ENCODE measurements at regions not wholly inside any gene's neighbourhood (a gene's known extent, or its start where the extent isn't known, plus 50 kb on each side); places are given as distances from the start of the nearest gene placed in this dataset.

DNA sequence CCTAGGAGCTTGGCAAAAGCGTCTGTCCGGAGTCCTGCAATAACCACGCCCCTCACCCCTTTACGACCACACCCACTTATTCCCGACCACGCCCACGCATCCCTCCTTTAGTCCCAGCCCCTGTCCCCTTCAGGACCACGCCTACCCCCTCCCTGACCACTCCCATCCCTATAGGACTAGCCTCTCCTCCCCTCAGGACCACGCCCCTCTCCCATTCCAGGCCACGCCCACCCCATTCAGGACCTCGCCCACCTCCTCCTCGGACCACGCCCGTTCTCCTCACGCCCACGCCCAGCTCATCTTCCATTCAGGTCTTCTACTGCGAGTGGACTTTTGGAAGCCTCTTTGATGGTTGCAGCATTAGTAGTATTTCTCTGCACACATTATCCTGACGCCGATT lies 131.2 kb upstream of the STX18 start:
- peak overlapping the region; percentile 12 for H3K4me3 ChIP-seq (ENCODE audit: low read depth, low read length)
- H3K9me3 ChIP-seq (ENCODE audit: control insufficient read depth, insufficient read depth, low read length), result no peaks in the 10 kb centered on the region
- H3K4me1 ChIP-seq (ENCODE audit: control insufficient read depth, insufficient read depth, low read length), result peaks cover 32% of the 10 kb centered on the region
- peaks cover 16% of the 10 kb centered on the region for H3K27me3 ChIP-seq (ENCODE audit: control insufficient read depth, insufficient read depth, low read length)
- no peak overlapping the region for H3K9ac ChIP-seq (ENCODE audit: low read depth, low read length)
- H3K36me3 ChIP-seq (ENCODE audit: control insufficient read depth, insufficient read depth, low read length), result no peaks in the 10 kb centered on the region

DNA sequence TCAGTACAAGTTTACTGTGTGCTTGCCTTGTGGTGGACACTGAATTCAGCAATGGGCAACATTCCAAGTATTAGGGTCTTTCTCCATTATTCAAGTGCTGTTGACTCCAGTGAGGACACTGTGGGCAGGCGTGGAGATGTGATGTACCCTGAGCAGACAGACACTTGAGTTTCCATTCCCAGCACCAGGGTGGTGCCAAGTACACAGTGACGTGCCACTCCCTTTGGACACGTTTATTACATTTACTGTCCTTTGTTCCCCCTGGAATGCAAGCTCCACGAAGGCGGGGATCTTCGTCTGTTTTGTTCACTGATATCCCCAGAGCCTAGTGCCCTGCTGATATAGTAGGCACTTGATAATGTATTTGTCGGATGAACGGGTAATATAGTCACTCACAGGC lies 130.6 kb upstream of the STX18 start:
- peaks cover 13% of the 10 kb centered on the region for H3K27me3 ChIP-seq (ENCODE audit: control insufficient read depth, insufficient read depth, low read length)
- no peaks in the 10 kb centered on the region for H3K9me3 ChIP-seq (ENCODE audit: control insufficient read depth, insufficient read depth, low read length)
- no peaks in the 10 kb centered on the region for H3K36me3 ChIP-seq (ENCODE audit: control insufficient read depth, insufficient read depth, low read length)
- no peak overlapping the region for H3K9ac ChIP-seq (ENCODE audit: low read depth, low read length)
- H3K4me1 ChIP-seq (ENCODE audit: control insufficient read depth, insufficient read depth, low read length), result peaks cover 30% of the 10 kb centered on the region
- H3K4me3 ChIP-seq (ENCODE audit: low read depth, low read length), result no peak overlapping the region

DNA sequence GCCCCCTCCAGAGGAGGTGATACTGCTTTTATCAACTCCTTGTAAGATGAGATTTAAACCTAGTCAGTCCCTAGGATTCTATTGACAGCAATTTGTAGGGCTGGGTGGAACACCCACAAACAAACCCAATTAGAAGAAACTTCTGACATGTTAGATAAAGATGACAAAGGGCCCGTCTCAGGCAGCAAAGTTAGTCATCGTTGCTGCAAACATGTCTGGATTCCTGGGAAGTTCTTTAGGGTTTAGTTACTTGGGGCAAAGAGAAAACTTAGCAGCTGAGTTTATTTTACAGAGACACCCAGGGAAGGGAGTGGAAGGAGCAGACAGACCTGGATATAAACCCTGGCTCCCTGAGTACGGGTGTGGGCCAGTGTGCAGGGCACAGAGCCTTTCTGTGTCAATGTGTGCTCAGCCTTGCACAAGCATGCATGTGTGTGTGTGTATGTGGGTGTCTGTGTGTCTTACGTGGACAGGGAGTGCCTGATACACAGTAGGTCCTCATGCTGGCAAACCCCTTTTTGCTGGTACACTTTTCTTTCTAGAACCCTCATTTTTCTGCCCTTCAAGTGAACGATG lies 130.0 kb upstream of the STX18 start:
- Histone ChIP-seq H3K4me1 (ENCODE audit: control insufficient read depth, insufficient read depth, low read length) (peaks cover 28% of the 10 kb centered on the region), H3K9ac (ENCODE audit: low read depth, low read length) (no peak overlapping the region), H3K4me3 (ENCODE audit: low read depth, low read length) (no peak overlapping the region), H3K27me3 (ENCODE audit: control insufficient read depth, insufficient read depth, low read length) (peaks cover 11% of the 10 kb centered on the region), H3K36me3 (ENCODE audit: control insufficient read depth, insufficient read depth, low read length) (no peaks in the 10 kb centered on the region), H3K9me3 (ENCODE audit: control insufficient read depth, insufficient read depth, low read length) (no peaks in the 10 kb centered on the region)

DNA sequence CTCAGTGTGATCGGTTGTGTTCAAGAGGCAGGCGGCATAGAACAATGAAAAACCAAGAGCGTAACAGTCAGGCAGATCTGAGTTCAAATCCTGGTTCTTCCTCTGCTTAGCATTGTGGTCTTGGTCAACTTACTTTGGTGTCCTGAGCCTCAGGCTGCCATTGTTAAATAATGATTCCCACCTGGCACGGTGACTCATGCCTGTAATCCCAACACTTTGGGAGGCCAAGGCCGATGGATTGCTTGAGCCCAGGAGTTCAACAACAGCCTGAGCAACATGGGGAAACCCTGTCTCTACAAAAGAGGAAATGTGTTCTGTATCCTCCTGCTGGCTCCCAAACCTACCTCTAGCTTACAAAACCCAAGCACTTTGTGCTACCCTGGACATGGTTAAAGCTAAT lies 129.0 kb upstream of the STX18 start:
- peaks cover 6% of the 10 kb centered on the region for H3K27me3 ChIP-seq (ENCODE audit: control insufficient read depth, insufficient read depth, low read length)

DNA sequence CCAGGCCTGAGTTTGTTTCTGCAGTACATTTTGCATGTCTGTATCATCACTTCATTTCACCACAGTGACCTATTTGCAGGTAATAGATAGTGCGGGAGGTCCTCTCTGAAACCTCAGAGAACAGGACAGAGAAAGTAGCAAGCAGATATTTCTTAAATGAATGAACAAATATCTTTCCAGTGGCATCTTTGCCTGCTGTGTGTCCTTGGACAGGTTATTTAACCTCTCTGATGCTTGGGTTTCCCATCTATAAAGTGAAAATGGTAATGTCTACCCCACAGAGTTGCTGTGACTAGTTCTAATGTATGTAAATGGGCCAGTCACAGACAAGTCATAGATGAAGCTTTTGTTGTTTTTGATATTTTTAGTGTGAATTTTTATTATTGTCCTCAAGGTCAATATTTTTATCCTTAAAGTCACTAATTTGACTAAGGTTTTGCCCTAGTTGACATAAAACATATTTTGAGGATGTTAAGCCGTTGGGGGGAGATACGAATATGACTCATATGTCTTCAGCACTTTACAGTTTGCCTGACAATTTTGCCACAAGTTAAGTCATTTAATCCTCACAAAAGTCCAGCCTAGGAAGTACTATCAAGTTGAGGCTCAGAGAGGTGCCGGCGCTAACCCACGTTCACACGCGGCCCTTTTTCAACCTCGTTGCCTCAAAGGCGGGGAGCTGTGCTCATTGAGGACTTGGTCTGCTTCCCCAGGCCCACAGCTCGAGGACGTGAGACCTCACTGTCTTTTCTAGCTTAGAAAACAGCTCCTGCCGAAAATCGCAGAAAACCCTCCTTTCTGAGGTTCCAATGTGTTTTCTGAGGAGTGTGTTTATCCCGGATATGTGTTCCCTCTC lies 126.7 kb upstream of the STX18 start:
- Histone ChIP-seq H3K9me3 (ENCODE audit: control insufficient read depth, insufficient read depth, low read length) (no peaks in the 10 kb centered on the region), H3K36me3 (ENCODE audit: control insufficient read depth, insufficient read depth, low read length) (no peaks in the 10 kb centered on the region), H3K9ac (ENCODE audit: low read depth, low read length) (peak overlapping the region; percentile 76), H3K27me3 (ENCODE audit: control insufficient read depth, insufficient read depth, low read length) (peaks cover 6% of the 10 kb centered on the region), H3K4me3 (ENCODE audit: low read depth, low read length) (peak overlapping the region; percentile 52), H3K4me1 (ENCODE audit: control insufficient read depth, insufficient read depth, low read length) (peaks cover 45% of the 10 kb centered on the region)

More for the DNA sequence above, 129.0 kb upstream of the STX18 start:
- Histone ChIP-seq H3K4me1 (ENCODE audit: control insufficient read depth, insufficient read depth, low read length) (peaks cover 37% of the 10 kb centered on the region), H3K4me3 (ENCODE audit: low read depth, low read length) (no peak overlapping the region), H3K9ac (ENCODE audit: low read depth, low read length) (no peak overlapping the region), H3K9me3 (ENCODE audit: control insufficient read depth, insufficient read depth, low read length) (no peaks in the 10 kb centered on the region), H3K36me3 (ENCODE audit: control insufficient read depth, insufficient read depth, low read length) (no peaks in the 10 kb centered on the region)

DNA sequence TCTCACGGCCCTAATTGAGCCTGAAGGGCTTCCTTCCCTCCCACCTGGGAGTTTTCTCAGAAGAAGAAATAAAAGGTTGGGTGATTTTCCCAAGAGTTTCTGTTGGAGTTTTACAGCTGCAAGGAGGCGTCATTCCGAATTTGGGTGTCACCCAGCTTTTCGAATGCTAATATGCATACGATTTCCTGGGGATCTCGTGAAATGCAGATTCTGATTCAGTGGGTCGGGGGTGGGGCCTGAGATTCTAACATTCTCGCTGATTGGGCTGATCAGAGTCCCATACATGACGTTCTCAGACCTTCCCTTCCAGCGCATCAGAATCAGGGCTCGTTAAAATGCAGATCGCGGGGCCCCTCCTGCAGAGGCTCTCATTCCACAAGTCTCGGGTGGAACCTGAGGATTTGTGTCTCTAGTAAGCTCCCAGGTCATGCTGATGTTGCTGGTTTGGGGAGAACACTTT lies 125.8 kb upstream of the STX18 start:
- H3K4me3 ChIP-seq (ENCODE audit: low read depth, low read length), result peak overlapping the region; percentile 52
- no peaks in the 10 kb centered on the region for H3K36me3 ChIP-seq (ENCODE audit: control insufficient read depth, insufficient read depth, low read length)
- H3K4me1 ChIP-seq (ENCODE audit: control insufficient read depth, insufficient read depth, low read length), result peaks cover 39% of the 10 kb centered on the region
- H3K9me3 ChIP-seq (ENCODE audit: control insufficient read depth, insufficient read depth, low read length), result no peaks in the 10 kb centered on the region
- H3K27me3 ChIP-seq (ENCODE audit: control insufficient read depth, insufficient read depth, low read length), result peaks cover 6% of the 10 kb centered on the region
- peak overlapping the region; percentile 76 for H3K9ac ChIP-seq (ENCODE audit: low read depth, low read length)

DNA sequence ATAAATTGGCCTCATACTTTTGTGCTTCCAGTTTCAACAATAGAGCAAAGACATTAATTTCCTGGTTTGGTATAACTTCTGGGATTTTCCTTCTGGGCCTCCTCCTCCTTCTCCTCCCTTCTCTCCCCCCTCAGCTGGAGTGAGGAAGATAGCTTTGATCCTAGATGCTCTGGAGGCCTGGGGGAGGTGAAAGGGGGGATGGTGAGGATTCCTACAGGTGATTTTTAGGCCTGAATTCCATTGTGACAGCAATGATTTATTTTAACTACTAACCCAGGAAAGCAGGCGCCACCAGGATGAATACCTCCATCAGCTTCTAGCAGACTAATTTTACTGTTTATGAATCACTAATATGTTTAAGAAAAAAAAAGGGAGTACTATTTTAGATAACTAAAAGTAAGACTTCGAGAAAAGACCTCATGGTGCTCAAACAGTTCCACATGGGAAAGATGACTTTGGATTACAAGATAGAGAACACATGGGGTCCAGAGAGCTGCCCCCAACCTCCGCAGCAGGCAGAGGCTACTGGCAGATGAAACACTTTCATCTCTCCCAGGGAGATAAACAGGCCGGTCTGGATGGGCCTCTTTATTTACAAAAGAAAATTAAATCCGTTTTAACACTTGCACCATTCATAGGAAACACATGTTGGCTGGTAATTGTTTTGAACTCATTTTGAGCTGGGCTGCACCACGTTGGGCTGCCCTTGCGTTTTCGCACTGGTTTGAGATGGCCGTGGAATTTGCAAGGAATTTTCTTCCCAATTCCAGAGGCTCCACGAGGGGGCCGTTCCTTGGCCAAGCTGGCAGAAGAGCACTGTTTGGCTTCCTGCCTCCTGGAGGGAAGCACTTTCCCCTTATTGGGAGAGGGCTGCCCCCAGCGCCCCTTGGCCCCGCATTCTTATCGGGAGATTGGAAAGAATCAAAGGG lies 125.1 kb upstream of the STX18 start:
- H3K4me3 ChIP-seq (ENCODE audit: low read depth, low read length), result peak overlapping the region; percentile 18
- no peaks in the 10 kb centered on the region for H3K36me3 ChIP-seq (ENCODE audit: control insufficient read depth, insufficient read depth, low read length)
- peaks cover under 1% of the 10 kb centered on the region for H3K27me3 ChIP-seq (ENCODE audit: control insufficient read depth, insufficient read depth, low read length)
- H3K9me3 ChIP-seq (ENCODE audit: control insufficient read depth, insufficient read depth, low read length), result no peaks in the 10 kb centered on the region
- no peak overlapping the region for H3K9ac ChIP-seq (ENCODE audit: low read depth, low read length)
- H3K4me1 ChIP-seq (ENCODE audit: control insufficient read depth, insufficient read depth, low read length), result peaks cover 35% of the 10 kb centered on the region

DNA sequence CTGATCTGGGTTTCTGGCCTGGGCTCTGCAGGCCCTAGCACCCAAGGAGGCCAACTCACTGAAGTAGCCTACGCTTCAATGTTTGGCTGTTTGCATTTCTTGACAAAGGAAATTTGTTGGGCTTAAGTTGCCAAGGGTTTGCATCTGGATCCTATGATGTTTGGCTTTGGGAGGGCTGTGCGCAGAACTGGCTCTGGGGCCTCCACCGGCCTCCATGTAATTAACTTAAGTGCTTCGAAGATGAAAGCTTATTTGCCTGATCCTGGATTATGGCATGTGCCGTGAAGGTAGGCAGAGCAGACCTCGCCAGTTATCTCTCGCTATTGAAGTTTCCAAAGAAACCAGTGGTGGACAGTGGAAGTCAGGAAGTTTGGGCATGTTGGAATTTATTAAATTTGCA lies 124.3 kb upstream of the STX18 start:
- peak overlapping the region; percentile 42 for H3K9ac ChIP-seq (ENCODE audit: low read depth, low read length)
- no peaks in the 10 kb centered on the region for H3K27me3 ChIP-seq (ENCODE audit: control insufficient read depth, insufficient read depth, low read length)
- H3K4me3 ChIP-seq (ENCODE audit: low read depth, low read length), result no peak overlapping the region
- H3K4me1 ChIP-seq (ENCODE audit: control insufficient read depth, insufficient read depth, low read length), result peaks cover 35% of the 10 kb centered on the region
- H3K36me3 ChIP-seq (ENCODE audit: control insufficient read depth, insufficient read depth, low read length), result no peaks in the 10 kb centered on the region
- H3K9me3 ChIP-seq (ENCODE audit: control insufficient read depth, insufficient read depth, low read length), result no peaks in the 10 kb centered on the region

DNA sequence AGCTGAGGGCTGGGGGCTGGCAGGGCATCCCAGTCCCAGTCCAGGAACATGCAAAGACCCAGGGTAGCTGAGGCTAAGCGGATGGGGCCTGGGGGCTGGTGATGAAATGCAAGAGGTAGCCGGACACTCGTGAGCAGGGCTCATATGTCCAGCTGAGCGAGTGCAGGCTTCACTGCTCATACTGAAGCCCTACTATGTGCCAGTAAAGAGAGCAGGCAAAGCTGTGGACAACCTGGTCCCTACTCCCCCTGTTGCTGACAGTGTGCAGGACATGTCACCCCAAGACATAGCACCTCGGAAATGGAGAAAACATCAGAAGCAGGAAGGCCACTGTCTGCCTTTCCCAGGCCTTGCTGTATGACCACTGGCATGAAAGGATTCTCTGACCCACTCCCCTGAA lies 122.4 kb upstream of the STX18 start:
- Histone ChIP-seq H3K27me3 (ENCODE audit: control insufficient read depth, insufficient read depth, low read length) (no peaks in the 10 kb centered on the region), H3K4me3 (ENCODE audit: low read depth, low read length) (no peak overlapping the region), H3K9me3 (ENCODE audit: control insufficient read depth, insufficient read depth, low read length) (no peaks in the 10 kb centered on the region), H3K9ac (ENCODE audit: low read depth, low read length) (no peak overlapping the region), H3K4me1 (ENCODE audit: control insufficient read depth, insufficient read depth, low read length) (peaks cover 32% of the 10 kb centered on the region), H3K36me3 (ENCODE audit: control insufficient read depth, insufficient read depth, low read length) (no peaks in the 10 kb centered on the region)

DNA sequence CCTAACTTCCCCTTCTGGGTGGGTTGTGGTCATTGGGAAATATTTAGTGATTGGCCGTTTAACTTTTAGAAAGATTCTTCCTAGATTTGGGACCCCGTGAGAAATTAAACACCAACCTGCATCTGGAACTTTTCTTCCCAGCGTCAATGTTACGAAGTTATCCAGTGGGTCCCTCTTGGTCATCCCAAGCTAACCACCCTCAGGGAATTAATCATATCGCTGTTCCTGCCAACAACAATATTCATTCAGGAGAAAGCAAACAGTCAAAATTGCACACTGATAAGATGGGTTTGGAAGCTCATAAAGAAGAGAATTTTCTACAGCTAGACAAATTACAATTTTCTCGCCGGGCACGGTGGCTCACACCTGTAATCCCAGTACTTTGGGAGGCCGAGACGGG lies 121.2 kb upstream of the STX18 start:
- H3K4me3 ChIP-seq (ENCODE audit: low read depth, low read length), result no peak overlapping the region
- H3K9me3 ChIP-seq (ENCODE audit: control insufficient read depth, insufficient read depth, low read length), result no peaks in the 10 kb centered on the region
- H3K27me3 ChIP-seq (ENCODE audit: control insufficient read depth, insufficient read depth, low read length), result no peaks in the 10 kb centered on the region
- H3K36me3 ChIP-seq (ENCODE audit: control insufficient read depth, insufficient read depth, low read length), result no peaks in the 10 kb centered on the region
- H3K9ac ChIP-seq (ENCODE audit: low read depth, low read length), result no peak overlapping the region
- peaks cover 21% of the 10 kb centered on the region for H3K4me1 ChIP-seq (ENCODE audit: control insufficient read depth, insufficient read depth, low read length)

DNA sequence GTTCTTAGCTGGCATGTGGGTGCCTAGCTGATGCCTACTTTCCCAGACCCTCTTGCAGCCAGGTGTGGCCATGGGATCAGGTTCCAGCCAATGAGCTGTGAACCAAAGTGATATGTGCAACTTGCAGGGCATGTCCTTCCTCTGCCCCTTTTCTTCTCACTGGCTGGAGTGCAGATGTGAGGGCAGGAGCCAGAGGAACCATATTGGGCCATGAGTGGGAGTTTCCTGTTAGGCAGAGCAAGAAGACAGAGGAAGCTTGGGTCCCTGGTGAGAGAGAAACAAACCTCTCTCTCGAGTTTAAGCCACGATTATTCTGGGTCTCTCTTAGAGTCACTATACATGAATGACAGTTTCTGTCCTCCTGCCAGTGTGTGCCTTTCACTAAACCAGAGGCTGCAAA lies 120.4 kb upstream of the STX18 start:
- peaks cover 19% of the 10 kb centered on the region for H3K4me1 ChIP-seq (ENCODE audit: control insufficient read depth, insufficient read depth, low read length)
- no peaks in the 10 kb centered on the region for H3K36me3 ChIP-seq (ENCODE audit: control insufficient read depth, insufficient read depth, low read length)
- no peaks in the 10 kb centered on the region for H3K27me3 ChIP-seq (ENCODE audit: control insufficient read depth, insufficient read depth, low read length)
- H3K9ac ChIP-seq (ENCODE audit: low read depth, low read length), result no peak overlapping the region
- H3K4me3 ChIP-seq (ENCODE audit: low read depth, low read length), result no peak overlapping the region
- H3K9me3 ChIP-seq (ENCODE audit: control insufficient read depth, insufficient read depth, low read length), result no peaks in the 10 kb centered on the region
